HG03175 (cell line): ENCODE measurements at regions not wholly inside any gene's neighbourhood (a gene's known extent, or its start where the extent isn't known, plus 50 kb on each side); places are given as distances from the start of the nearest gene placed in this dataset.

ENCODE experiments used
- ATAC-seq: cut with Tn5 transposase; IDR thresholded peaks from one replicate; pipeline ENCODE4 v1.9.1; 2021; ENCODE audit warnings: mild to moderate bottlenecking, moderate library complexity; ENCODE audit not compliant: unreplicated experiment

DNA sequence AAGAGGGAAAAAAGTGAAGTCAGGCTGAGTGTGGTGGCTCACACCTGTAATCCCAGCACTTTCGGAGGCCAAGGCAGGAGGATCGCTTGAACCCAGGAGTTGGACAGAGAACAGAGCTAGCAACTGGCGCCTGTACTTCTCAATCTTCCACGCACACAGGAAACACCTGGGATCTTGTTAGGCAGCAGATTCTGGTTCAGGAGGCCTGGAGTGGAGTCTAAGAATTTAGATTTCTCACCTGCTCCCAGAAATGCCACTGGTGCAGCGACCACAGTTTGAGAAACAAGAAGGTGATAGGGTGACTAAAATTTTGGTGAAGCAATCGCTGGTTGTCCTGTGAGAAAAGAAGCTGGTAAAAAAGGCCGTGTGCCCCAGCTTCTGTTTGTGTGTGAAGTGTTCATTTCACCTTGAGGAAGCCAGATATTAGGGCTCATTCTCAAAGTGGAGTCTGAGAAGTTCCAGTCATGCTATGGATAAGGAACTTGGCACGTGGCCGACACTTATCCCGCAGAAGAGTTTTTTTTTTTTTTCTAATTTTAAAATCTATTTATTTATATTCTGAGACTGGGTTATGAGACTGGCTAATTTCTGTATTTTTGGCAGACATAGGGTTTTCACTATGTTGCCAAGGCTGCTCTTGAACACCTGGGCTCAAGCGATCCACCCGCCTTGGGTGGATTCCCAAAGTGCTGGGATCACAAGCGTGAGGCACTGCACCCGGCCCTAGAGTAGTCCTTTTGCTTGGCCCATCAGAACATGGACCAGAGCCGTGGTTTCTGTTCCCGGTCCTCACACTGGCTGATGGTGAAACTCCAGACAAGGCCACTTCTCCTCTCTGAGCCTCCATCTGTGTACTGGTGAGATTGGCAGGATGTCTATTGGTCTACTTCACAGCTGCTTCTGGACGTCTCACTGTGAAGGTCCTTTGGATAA, 324.6 kb upstream of the PROK2 start:
- no peak for ATAC-seq

DNA sequence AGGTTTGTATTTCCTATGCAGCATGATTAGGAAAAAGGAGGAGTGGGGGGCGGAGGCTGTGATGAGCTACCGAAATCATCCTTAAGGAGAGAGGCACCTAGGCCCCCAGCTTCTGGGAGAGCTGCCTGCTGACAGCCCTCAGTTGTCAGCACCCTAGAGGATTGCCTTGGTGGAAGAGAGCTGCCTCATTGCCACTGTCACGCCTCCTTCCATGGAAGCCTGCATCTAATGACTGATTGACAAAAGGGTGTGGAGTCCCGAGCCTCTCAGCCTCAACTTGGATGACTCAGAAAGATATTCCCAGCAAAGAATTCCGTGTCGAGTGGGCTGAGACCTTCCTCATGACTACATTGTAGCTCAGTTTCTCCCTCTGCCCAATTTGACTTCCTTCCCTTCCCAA, 320.4 kb upstream of the PROK2 start:
- ATAC-seq, result no peak

DNA sequence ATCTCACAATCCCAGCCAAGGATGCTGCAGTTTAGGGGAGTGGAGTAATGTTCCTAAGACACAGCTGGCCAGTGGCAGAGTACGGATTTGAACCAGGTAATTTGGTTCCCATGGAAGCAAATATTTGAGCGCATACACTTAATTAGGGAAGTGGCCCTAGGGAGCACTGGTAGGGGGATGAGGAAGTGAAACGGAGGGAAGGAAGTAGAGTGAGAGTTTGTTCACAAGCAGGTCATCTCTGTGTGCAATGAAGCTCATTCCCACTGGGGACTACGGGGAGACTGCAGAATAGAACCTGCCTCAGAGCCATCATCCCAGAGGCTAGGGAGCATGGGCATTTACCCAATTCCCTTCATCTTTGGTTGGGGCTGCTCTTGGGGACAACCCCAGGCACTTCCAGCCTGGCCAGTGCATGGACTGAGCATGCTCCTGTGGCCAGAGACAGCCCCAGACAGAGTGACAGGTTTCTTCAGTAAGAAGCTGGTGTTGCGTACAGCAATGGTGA, 317.2 kb upstream of the PROK2 start:
- ATAC-seq, result peak; percentile 79

DNA sequence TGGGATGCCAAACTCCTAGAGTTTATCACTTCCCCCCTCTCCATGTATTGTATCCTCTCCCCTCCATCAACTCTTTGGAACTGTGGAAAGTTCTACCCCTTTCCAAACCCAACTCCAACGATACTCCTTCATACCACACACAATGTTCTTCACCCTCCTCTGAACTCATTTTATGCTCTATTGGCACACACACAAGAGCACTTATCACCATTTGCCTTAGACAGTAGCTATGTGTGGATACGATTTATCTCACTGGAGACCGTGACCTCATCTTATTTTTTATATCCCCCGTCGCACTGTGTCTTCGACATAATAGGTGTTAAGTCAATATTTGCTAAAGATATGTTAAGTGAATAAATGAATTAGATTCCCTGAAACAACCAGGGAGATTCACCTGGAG, 316.5 kb upstream of the PROK2 start:
- ATAC-seq, result no peak

DNA sequence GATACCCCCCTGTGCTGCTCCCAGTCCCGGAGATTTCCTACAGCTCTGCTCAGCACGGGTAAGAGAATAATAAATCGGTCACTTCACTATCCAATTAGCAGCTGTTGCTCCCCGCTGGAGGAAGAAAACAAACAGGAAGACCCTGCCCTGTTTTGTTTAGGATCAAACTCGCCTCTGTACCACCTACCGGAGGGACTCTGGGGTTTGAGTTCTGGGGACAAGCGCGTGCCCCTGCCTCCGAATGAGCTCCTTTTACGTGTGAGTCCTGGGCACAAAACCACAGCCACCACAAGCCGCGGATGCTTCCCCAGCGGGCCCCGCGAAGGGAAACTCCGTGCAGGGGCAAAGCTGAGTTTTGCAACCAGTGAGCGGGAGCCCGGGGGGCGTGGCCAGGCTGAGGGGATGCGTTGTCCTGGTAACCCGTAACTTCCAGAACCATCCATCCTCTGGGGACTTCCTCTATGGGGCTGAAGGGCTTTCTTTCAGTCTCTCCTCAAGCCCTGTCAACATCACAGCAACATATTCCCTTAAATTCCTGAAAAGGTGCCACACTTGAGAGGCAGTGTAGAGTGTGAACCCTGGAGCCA, 315.7 kb upstream of the PROK2 start:
- ATAC-seq, result peak; percentile 54

DNA sequence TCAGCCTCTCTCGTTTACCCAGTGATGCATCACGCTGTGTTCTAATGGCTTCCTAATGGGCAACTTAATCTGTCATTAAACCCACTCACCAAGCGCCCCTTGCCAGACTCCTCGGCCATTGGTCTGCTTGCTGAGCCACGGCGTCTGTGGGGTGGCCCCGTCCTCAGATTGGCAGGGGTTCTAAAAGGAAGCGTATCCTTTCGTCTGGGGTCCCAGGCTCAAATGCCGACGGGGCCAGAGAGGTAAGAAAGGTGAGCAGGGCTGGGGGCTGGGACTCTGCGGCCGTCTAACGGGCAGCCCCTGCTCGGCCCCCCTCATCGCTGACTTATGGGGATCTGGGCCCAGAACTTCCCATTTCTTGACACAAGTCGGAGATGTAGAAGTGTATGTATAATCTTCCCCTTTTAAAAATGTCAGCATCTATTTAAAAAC, 315.1 kb upstream of the PROK2 start:
- ATAC-seq, result no peak

DNA sequence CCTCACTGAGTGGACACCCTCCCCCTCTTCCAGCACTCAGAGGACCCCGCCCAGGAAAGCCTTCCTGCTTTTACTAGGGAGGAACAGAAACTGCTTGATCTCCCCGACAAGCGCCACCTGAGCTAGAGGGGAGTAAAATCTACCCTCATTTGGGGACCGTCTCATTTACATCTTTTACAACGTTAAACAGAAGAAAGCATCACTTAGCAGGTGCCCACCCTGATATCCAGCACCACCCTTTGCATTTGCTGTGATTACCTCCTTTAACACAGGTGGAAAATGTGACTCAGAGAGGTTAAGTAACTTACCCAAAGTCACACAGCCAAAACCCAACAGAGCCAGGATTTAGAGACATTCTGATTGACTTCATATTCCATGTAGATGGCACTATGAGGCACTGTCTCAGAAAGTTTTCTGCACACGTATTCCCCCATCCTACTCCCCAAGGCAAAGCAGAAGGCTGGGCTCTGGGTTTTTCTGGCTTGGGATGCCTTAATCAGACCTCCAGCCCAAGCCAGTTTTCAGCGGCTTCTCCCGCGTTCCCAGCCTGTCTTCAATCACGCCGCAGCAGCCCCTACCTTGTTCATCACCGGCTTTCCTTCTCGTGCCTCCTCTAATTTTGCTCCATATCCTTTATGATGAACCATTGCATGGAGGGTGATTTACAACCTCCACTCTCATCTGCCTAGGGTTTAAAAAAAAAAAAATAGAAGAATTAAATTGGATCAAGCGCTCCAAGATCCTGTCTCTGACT, 314.6 kb upstream of the PROK2 start:
- ATAC-seq, result no peak

DNA sequence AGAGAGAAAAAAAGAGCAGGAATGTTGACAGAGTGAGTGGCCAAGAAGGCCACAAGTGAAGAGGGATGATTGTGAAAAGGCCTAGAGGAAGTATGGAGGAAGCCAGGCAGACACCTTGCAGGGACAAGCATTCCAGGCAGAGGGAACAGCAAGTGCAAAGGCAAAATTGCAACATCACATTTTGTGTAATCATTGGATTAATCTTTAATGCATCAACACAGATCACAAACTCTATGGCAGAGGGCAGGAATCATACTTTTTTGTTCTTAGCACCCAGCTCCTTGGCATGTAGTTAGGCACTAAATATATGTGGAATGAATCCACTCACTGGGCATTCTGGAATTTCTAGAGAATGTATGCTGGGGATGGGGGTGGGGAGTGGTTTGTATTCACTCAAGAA, 312.1 kb upstream of the PROK2 start:
- ATAC-seq, result no peak

DNA sequence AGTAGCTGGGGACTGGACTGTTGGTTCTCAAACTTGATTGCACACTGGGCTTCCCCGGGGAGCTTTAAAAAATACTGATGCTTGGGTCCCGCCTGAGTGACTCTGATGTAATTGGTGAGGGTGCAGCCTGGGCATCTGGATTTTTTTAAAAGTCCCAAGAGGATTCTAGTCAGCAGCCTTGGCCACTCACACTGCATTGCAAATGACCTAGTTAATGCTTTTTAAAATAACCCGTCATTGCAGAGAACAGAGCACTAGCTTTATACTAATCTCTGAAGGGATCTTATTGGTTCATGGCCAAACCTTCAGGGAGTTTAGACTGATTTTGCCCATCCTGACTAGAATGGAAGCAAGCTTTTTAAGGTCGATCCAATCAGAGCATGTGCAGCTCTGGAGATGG, 310.6 kb upstream of the PROK2 start:
- ATAC-seq, result no peak

DNA sequence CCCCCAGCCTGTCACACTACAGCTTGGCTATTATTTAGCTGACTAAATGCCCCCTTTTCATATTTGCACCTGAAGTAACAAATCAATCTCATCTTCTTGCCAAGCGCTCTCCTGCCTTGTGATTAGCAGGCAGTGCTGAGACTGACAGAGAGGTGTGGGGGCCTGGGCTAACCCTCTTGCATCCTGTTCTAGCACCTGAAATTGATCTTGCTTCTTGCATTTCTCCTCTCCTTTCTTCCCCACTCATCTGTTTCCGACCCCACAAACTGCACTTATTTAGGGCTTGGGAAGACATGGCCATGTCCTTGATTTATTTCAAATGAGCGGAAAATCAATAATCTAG, 309.0 kb upstream of the PROK2 start:
- no peak for ATAC-seq

DNA sequence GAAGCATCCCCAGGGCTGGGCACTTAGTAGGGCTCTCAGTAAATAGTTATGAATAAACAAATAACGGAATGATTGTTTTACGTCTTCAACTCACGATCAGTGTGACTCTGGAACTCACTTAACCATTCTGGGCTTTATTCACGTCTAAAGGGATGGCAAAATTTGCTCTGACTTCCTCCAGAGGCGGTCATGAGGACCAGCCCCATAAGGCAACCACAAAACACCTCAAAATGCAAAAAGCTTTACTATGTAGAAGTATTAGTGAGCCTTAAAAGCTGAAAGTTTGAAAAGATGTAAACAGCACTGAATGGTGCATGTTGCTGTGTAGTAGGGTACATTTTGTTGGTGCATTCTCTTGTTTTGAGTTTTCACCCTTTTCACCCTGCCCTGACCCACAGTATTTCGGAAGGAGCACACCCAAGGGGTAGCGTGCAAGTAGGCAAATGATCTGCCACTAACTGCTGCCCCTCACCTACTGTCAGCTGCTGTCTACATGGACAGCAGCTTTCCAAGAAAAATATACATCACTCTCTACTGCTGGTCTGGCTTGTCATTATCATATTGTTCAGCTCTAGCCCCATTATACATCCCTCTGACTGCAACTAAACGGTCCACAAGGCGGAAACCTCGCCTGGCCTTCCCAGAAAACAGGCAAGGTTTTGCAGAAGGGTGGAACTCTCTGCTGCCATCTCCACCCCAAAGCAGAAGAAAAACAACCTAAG, 308.5 kb upstream of the PROK2 start:
- no peak for ATAC-seq

DNA sequence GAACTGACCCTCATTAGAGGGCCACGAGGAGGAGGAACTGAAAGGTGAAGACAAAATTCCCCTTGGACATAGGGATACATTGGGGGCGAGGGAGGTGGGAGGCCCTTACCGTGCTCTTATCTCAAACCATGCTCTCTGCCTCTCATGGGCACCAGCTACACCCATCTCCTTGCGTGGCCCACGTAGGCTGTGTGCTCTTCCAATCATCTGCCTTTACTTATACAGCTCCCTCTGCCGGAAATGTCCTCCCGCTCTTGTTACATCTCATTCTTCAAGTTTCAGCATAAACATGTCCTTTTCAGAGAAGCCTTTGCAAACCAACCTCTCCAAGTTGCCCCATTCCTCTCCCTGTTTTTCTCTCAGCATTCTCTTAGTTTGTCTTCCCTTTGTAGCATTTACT, 307.8 kb upstream of the PROK2 start:
- ATAC-seq, result no peak

DNA sequence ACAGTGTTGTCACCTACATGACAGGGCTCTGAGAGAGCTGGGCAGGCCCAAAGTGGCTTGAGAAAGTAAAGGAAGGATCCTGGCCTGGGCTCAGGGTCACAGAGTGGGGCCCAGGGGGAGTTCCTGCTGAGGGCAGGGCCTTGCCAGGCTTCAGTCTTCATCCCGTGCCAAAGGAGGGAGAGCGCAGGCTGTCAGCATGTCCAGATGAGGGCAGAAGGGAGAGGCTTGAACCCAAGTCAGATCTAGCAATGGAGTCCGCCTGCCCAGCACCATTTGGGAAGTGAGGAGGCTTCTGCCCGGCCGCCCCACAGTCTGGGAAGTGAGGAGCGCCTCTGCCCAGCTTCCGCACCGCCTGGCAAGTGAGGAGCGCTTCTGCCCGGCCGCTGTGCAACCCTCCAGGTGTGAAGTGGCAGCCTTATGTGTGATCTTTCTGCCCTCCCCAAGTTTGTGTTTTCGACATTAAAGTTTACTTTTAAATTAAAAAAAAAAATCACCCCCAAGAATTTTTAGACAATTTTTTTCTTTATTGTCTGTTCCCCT, 303.6 kb upstream of the PROK2 start:
- ATAC-seq, result no peak

DNA sequence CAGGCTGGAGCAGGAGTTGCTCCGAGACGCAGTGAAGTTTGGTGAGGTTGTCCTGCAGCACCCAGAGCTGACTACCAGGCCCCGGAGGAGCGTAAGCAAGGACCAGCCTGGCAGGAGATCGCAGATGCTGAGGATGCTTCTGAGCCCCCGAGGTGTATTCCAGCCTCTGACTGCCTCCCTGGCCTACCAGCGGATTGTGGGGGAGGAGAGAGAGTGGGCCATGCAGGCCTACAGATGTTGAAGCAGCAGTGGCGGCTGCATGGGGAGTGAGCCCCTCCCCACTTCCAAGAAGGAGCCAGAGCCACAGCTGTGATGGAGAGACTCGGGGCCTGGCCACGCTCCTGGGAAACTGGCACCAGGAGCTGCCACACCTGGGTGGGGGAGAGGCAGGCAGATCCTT, 302.5 kb upstream of the PROK2 start:
- no peak for ATAC-seq

DNA sequence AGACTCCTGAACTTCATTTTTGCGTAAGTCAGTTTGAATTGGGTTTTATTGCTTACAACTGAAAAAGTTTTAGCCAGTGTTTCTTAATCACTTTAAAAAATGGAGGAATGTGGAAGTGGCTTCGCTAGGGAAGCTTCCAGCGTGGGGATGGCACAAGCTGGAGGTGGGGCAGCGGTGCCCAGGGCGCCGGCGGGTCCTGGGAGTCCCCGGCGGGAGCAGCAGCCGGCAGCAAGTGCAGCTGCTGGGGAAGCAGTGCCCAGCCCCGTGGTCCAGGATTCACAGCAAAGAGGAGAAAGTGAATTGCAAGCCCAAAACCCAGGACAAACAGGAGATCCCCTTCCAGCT, 301.8 kb upstream of the PROK2 start:
- ATAC-seq, result no peak

DNA sequence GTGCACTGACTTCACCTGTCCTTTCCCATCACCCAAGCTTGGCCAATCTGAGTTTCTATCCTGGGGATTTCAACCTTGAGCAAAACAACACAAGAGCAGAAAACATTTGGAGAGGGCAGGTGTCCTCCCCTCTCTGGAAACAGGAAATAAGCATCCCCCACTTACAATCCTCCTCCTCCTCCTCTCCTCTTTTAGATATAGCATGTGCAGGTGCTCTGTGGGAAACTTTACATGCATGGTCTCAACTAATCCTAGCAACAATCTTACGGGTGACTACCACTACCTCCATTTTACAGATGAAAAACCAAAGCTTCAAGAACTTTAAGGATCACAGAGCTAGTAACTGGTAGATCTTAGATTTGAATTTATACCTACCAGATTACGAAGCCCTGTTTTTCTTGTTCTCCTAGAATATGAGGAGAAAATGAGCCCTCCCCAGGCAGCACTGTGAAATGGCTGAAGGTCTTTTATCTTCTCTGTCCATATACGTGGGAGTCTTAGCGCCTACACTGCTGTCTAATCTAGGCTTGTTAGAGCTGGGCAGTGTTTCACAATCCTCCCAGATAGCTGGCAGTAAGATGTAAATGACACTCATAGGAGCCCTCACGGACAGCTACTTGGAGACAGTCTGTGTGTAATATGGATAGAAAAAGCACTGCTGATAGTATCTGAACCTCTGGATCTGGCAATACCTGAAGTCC, 301.2 kb upstream of the PROK2 start:
- no peak for ATAC-seq

DNA sequence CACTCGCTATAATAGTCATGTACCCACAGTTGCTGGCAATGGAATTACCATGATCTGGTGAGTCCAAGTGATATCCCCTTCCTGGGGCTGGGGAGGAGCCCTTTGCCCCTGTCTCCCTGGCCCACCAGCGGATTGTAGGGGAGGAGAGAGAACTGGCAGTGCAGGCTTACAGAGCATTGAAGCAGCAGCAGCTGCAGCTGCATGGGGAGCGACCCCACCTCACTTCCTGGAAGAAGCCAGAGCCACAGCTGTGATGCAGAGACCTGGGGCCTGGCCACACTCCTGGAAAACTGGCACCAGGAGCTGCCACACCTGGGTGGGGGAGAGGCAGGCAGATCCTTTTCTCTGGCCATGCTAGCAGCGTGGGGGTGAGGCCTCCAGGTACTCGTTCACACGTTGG, 300.1 kb upstream of the PROK2 start:
- no peak for ATAC-seq

DNA sequence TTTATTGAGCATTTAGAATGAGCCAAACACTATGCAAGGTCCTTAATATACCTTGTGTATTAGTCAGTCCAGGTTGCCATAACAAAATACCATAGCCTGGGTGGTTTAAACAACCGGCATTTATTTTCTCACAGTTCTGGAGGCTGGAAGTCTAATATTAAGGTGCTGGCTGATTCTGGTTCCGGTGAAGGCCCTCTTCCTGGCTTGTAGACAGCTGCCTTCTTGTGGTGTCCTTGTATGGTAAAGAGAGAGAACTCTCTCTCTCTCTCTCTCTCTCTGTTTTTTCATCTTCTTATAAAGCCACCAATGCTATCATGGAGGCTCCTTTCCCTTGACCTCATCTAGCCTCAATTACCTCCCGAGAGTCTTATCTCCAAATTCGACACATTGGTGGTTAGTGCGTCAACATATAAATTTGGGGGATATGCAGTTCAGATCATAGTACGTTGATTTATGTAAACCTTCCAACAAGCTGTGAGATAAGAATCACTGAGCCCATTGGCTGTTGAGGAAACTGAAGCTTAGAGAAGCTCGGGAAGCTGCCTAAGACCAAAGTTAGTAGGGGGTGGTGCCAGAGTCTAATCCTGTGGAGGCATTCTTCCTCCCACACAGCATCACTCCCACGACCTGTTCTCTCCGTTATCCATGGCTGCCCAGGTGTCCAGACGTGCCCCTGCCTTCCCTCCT, 298.0 kb upstream of the PROK2 start:
- ATAC-seq, result peak; percentile 11

DNA sequence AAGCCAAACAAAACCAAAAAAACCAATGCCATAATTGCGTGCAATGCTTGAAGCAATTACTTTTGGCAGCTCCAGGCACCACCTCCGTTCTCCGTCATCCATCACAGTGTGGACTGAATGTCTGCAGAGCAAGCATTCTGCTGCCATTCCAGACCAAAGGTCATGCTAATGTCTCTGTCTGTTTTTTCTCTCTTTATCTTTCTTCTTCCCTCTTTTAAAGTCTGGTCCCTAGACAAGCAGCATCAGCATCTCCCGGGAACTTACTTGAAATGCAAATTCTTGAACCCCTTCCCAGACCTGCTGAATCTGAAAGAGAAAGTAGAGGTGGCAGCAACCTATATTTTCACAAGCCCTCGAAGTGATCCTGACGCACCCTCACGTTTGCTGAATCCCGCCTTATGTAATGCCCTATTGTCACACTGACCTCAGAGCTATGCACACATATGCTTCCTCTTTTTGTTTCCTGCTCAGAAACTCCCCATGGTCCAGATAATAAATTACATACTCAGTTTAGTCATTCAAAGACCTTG, 297.3 kb upstream of the PROK2 start:
- peak; percentile 74 for ATAC-seq
